MM.1S (cell line): ENCODE measurements at regions not wholly inside any gene's neighbourhood (a gene's known extent, or its start where the extent isn't known, plus 50 kb on each side); places are given as distances from the start of the nearest gene placed in this dataset.

ENCODE experiments used
- DNase-seq: peaks from one replicate; pipeline ENCODE4 v3.0.0-alpha.2; 2015
- H2AFZ ChIP-seq: fragments of 300-600 bp; sonication (generic); 2 replicates; pipeline ENCODE4 v1.6.0; 2016; ENCODE audit warnings: antibody characterized with exemption, low read length
- H3F3A ChIP-seq: fragments of 300-600 bp; sonication (generic); 2 replicates; pipeline ENCODE4 v1.6.1; 2016; ENCODE audit warnings: mild to moderate bottlenecking, antibody characterized with exemption, low read length, moderate library complexity, mixed read lengths; ENCODE audit not compliant: insufficient read depth
- H3K27ac ChIP-seq: fragments of 300-600 bp; sonication (generic); 2 replicates; pipeline ENCODE4 v1.5.1; 2016; ENCODE audit warnings: mild to moderate bottlenecking, low read length
- H3K27me3 ChIP-seq: fragments of 300-600 bp; sonication (generic); replicated peaks from 2 replicates; pipeline ENCODE4 v1.6.0; 2016; ENCODE audit warnings: low read length; ENCODE audit not compliant: insufficient read depth
- H3K36me3 ChIP-seq: fragments of 300-600 bp; sonication (generic); replicated peaks from 2 replicates; pipeline ENCODE4 v1.6.1; 2016; ENCODE audit warnings: mild to moderate bottlenecking, low read length, mixed read lengths; ENCODE audit not compliant: insufficient read depth
- H3K4me1 ChIP-seq: fragments of 300-600 bp; sonication (generic); 2 replicates; pipeline ENCODE4 v1.6.1; 2016; ENCODE audit warnings: low read length, mixed read lengths
- H3K4me2 ChIP-seq: fragments of 300-600 bp; sonication (generic); 2 replicates; pipeline ENCODE4 v1.6.0; 2016; ENCODE audit warnings: low read depth, low read length
- H3K4me3 ChIP-seq: fragments of 300-600 bp; sonication (generic); 2 replicates; pipeline ENCODE4 v1.5.1; 2016; ENCODE audit warnings: low read length, mixed read lengths
- H3K79me2 ChIP-seq: fragments of 300-600 bp; sonication (generic); 2 replicates; pipeline ENCODE4 v1.6.1; 2016; ENCODE audit warnings: mixed run types, low read length, mixed read lengths
- H3K9ac ChIP-seq: fragments of 300-600 bp; sonication (generic); 2 replicates; pipeline ENCODE4 v1.6.1; 2016; ENCODE audit warnings: low read length, mixed read lengths
- H3K9me2 ChIP-seq: fragments of 300-600 bp; sonication (generic); replicated peaks from 2 replicates; pipeline ENCODE4 v1.6.1; 2016; ENCODE audit warnings: mild to moderate bottlenecking, low read length, mixed read lengths; ENCODE audit not compliant: insufficient read depth
- H3K9me3 ChIP-seq: fragments of 300-600 bp; sonication (generic); replicated peaks from 2 replicates; pipeline ENCODE4 v1.6.1; 2016; ENCODE audit warnings: mild to moderate bottlenecking, low read length, mixed read lengths; ENCODE audit not compliant: insufficient read depth
- H4K20me1 ChIP-seq: fragments of 300-600 bp; sonication (generic); 2 replicates; pipeline ENCODE4 v1.6.1; 2016; ENCODE audit warnings: mild to moderate bottlenecking, low read length, moderate library complexity, mixed read lengths; ENCODE audit not compliant: insufficient read depth
- CTCF ChIP-seq: fragments of 300-600 bp; sonication (generic); IDR thresholded peaks from 2 replicates; pipeline ENCODE4 v1.5.1; 2016; ENCODE audit warnings: antibody characterized with exemption, low read length, mixed read lengths
- EZH2 ChIP-seq: fragments of 300-600 bp; sonication (generic); optimal IDR thresholded peaks from 2 replicates; pipeline ENCODE3; 2017; ENCODE audit warnings: low read depth, mild to moderate bottlenecking, antibody characterized with exemption, low read length, mixed read lengths
- EZH2phosphoT487 ChIP-seq: fragments of 300-600 bp; sonication (generic); IDR thresholded peaks from 2 replicates; pipeline ENCODE4 v1.6.1; 2018; ENCODE audit warnings: antibody characterized with exemption, low read length

GRCh38 chr12:58225203-58225877, 284.0 kb downstream of the ATP23 start:
- Histone ChIP-seq H3K9ac (no peak overlapping the region), H3K4me1 (no peaks in the 10 kb centered on the region), H3K4me3 (no peak overlapping the region), H4K20me1 (no peaks in the 10 kb centered on the region), H3K79me2 (no peaks in the 10 kb centered on the region), H3F3A (no peaks in the 10 kb centered on the region), H2AFZ (no peak overlapping the region), H3K9me2 (no peaks in the 10 kb centered on the region), H3K9me3 (no peaks in the 10 kb centered on the region), H3K27ac (no peak overlapping the region), H3K4me2 (no peak overlapping the region), H3K36me3 (no peaks in the 10 kb centered on the region), H3K27me3 (no peaks in the 10 kb centered on the region)
- no peak for DNase-seq
- TF ChIP-seq EZH2phosphoT487 (no peak), CTCF (no peak), EZH2 (no peak)

- Histone ChIP-seq H3K4me2 (no peak overlapping the region), H3K27ac (no peak overlapping the region), H3K27me3 (no peaks in the 10 kb centered on the region), H3K4me1 (no peaks in the 10 kb centered on the region), H3K9ac (no peak overlapping the region), H4K20me1 (no peaks in the 10 kb centered on the region), H3F3A (no peaks in the 10 kb centered on the region), H2AFZ (no peak overlapping the region), H3K9me2 (no peaks in the 10 kb centered on the region), H3K9me3 (0 out of 2 replicates have a peak, but pooled peaks cover 3% of the 10 kb centered on the region), H3K79me2 (no peaks in the 10 kb centered on the region), H3K36me3 (no peaks in the 10 kb centered on the region), H3K4me3 (no peak overlapping the region)
- no peak for DNase-seq
- no peak for TF ChIP-seq EZH2phosphoT487
- no peak for TF ChIP-seq CTCF
- TF ChIP-seq EZH2, result no peak
These were observed 292.5 kb downstream of the ATP23 start for GRCh38 chr12:58233886-58234285.

DNA sequence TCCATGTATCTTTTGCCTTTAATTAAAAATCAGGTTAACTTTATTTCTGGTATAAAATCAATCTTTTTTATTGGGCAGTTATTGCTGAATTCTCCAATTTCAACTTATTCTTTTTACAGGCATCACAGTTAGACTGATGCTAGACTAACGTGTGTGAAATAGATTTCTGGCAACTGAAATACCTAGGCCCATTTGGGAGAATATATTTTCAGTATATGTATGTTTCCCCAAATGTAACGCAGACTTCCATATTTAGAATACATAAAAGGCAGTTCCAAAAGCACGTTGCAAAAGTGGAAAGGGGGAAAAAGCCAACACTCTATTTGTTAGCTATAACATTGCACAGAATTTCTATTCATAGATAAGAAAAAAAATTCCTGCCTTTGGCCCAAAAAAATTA, 297.0 kb downstream of the ATP23 start:
- no peaks in the 10 kb centered on the region for H3F3A ChIP-seq
- DNase-seq, result no peak
- no peak overlapping the region for H3K9ac ChIP-seq
- H3K4me1 ChIP-seq, result no peaks in the 10 kb centered on the region
- TF ChIP-seq EZH2phosphoT487 (no peak), CTCF (no peak), EZH2 (no peak)
- H3K4me3 ChIP-seq, result no peak overlapping the region
- no peaks in the 10 kb centered on the region for H3K36me3 ChIP-seq
- no peaks in the 10 kb centered on the region for H4K20me1 ChIP-seq
- H3K79me2 ChIP-seq, result no peaks in the 10 kb centered on the region
- H3K27me3 ChIP-seq, result no peaks in the 10 kb centered on the region
- H3K4me2 ChIP-seq, result no peak overlapping the region
- no peak overlapping the region for H3K27ac ChIP-seq
- no peak overlapping the region for H2AFZ ChIP-seq
- H3K9me2 ChIP-seq, result no peaks in the 10 kb centered on the region
- 0 out of 2 replicates have a peak, but pooled peaks cover 3% of the 10 kb centered on the region for H3K9me3 ChIP-seq
